HG03460 (cell line): ENCODE measurements at regions not wholly inside any gene's neighbourhood (a gene's known extent, or its start where the extent isn't known, plus 50 kb on each side); places are given as distances from the start of the nearest gene placed in this dataset.

Experiments used
- ATAC-seq: cut with Tn5 transposase; IDR thresholded peaks from one replicate; pipeline ENCODE4 v1.9.1; 2021; ENCODE audit not compliant: unreplicated experiment

- no peak for ATAC-seq
These were observed 117.0 kb downstream of the NAV1 start for GRCh38 chr1:201655910-201656309.

DNA sequence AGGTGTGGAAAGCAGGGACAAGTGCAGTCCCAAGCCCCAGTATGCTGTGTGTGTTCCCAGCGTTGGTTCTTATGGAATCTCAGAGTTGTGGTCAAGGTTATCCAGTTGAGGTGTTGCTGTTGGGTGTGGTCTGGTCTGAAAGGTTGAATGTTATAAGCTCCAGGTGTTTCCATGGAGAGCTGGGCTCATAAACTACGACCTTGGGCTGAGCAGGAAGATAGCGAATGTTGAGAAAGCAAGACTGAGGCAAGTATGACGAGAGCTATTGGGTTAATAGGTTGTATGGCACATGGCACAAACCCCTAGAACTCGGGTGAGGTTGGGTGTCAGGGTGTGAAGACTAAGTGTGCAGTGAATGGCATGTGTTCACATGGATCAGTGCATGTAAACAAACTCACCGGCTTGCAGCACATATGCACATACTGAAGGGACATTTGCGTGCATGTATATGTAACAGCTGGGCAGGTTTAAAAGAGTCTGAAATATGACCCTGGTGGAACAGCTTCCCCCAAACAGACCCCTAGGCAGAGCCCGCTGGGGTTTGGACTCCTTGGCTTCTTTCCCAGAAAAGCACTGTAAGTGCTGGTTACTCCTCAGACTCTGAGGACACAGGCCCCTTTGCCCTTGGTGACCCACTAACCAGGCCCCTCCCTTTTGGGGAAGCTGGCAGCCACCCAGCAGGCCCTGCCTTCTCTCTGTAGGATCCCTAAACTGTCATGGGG, 117.5 kb downstream of the NAV1 start:
- ATAC-seq, result no peak

GRCh38 chr1:201659572-201659971, 120.6 kb downstream of the NAV1 start:
- no peak for ATAC-seq

DNA sequence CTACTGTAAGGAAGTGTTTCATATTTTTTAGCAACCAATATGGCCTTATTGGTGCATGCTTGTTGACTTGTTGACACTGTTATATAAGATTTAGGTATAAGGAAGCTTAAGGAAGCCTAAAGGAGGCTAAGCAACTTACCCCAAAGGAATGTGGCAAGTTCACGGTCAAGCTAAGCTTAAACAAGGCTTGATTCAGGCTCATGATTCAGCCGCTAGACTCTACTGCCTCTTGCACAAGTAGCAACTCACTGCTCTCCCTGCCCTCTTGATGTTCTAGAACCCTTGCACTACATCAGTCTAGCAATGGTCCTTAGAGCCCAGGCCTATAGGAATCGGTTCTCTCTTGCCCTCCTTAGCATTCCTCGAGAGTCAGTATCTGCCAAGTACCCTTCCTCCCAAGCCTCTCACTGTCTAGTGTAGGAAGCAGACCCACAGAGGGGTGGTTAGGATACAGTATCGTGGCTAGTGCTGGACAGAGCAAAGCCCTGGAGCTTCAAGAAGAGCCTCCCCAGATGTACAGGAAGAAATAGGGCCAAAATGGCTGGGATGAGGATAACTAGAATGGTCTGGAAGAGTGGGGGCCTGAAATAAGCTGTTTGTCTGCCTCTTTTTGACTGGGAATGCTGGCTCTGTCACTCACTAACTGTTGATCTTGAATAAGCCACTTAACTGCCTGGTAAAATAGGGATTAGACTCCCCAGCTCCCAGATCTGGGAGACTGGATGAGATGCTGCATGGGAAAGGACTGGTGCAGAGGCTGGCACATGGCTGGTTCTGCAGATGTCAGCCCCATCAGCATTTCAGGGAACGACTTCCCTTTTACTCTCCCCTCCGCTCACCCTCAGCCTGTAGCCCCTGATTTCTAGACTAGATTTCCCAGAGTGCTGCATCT, 122.2 kb downstream of the NAV1 start:
- no peak for ATAC-seq

GRCh38 chr1:201661823-201662359, 123.0 kb downstream of the NAV1 start:
- no peak for ATAC-seq

DNA sequence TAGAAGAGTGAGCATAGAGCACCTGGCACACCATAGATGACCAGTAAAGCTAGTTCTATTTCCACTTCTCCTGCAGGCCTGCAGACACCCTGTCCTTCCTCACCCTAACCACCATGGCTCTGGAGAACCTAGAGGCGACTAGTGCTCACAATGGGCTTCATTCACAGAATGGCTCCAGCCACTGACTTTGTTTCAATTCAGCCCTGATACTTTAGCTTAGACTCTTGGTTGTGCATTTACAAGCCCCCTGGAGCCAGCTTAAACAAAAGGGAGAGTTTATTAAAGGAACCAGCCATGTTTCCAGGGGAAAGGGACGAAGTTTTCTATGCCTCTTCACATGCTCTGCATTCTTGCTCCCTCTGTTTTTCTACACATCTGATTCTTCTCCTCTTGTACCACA, 123.7 kb downstream of the NAV1 start:
- ATAC-seq, result no peak

GRCh38 chr1:201663491-201664113, 124.7 kb downstream of the NAV1 start:
- ATAC-seq, result no peak

DNA sequence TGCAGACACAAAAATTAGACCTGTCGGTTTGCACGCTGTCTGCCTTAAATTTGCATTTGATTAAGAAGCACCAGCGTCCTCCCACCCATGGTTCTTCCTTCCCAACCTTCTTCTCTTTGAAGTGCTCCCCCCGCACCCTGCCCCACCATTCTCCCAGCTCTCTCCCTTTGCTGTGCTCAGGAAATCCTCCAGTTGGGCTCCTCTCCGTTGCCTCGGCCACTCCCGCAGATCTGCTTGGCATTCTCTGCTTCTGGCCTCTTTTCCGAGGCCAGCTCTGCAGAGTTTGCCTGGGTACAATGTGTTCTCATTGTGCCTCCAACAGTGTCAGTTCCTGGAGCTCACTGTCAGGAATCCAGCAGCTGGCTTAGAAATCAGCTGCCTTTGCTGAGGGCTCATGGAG, 126.1 kb downstream of the NAV1 start:
- no peak for ATAC-seq

- no peak for ATAC-seq
These were observed 127.2 kb downstream of the NAV1 start for GRCh38 chr1:201666102-201666501.

- ATAC-seq, result no peak
These were observed 127.7 kb downstream of the NAV1 start for GRCh38 chr1:201666645-201667044.

GRCh38 chr1:201667479-201667878, 128.6 kb downstream of the NAV1 start:
- ATAC-seq, result no peak

- ATAC-seq, result no peak
These were observed 131.6 kb downstream of the NAV1 start for GRCh38 chr1:201670517-201670916.

- ATAC-seq, result no peak
These were observed 133.8 kb downstream of the NAV1 start for GRCh38 chr1:201672685-201673084.

- no peak for ATAC-seq
These were observed 134.2 kb downstream of the NAV1 start for GRCh38 chr1:201673093-201673492.

DNA sequence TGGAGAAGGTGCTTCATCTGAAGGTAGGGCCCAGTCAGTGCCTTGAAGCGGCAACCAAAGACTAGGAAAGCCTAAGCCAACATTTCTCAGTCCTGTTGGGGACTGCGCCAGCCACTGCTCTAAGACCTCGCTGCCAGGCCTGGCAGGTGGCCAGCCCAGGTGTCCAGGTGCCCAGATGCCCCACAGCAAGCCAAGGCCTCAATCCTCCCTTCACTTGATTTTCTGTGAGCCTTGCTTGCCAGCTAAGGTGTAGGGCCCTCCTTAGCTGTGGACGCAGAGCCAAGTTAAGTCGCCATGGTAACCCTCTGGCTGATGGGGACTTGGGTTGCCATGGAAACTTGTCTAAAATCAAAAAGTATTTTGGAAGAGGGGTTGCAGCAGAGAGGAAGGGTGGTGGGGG, 135.0 kb downstream of the NAV1 start:
- no peak for ATAC-seq

DNA sequence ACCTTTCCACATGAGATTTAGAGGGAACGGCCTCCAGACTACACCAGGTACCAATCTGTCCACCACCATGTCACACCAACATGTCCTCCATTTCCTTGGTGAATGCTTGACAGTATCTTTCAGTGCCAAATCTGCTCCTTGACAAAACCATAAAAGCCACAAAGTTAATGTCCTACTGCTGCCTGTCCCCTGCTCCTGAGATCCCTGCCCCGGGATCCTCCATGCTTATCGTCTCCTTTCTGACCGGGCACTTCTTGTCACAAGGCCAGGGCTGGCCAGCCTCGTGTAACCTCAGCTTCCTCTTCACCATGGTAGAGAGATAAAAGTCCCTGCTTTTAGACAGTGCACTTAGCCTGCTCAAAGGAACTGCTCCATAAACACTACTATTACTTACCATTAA, 136.2 kb downstream of the NAV1 start:
- ATAC-seq, result no peak

DNA sequence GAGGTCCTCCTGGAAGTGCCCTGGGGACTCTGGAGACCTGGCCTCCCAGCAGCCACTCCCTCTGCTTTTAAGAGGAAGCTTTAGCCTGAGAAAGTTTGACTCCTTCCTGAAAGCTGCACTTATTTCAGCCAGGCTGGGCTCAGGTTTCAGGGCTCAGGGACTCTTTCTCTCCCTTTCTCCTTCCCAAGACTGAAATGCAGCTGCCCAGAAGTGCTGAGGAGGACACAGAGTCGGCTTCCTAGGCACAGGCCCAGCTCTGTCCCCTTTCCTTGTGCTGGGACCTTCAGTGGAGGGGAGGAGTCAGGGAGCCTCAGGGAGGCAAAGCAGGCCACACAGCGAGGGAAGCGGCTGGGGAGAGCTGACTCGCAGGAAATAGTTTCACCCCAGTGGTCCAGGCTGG, 137.3 kb downstream of the NAV1 start:
- no peak for ATAC-seq

DNA sequence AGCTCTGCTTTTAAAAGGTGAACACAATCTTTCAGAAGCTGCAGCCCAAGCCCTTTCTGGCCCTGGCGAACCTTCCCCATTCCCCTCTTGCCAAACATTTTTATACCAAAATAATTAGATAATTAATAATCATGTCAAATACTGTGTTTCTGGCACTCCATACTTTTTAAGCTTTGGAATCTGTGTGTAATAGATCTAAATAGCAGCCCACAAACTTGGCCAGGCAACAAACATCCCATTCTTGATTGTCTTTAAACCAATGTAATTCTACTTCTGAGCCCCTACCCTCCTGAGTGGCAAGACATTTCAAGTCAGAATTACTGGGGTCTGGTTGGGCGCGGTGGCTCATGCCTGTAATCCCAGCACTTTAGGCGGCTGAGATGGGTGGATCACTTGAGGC, 137.7 kb downstream of the NAV1 start:
- no peak for ATAC-seq

DNA sequence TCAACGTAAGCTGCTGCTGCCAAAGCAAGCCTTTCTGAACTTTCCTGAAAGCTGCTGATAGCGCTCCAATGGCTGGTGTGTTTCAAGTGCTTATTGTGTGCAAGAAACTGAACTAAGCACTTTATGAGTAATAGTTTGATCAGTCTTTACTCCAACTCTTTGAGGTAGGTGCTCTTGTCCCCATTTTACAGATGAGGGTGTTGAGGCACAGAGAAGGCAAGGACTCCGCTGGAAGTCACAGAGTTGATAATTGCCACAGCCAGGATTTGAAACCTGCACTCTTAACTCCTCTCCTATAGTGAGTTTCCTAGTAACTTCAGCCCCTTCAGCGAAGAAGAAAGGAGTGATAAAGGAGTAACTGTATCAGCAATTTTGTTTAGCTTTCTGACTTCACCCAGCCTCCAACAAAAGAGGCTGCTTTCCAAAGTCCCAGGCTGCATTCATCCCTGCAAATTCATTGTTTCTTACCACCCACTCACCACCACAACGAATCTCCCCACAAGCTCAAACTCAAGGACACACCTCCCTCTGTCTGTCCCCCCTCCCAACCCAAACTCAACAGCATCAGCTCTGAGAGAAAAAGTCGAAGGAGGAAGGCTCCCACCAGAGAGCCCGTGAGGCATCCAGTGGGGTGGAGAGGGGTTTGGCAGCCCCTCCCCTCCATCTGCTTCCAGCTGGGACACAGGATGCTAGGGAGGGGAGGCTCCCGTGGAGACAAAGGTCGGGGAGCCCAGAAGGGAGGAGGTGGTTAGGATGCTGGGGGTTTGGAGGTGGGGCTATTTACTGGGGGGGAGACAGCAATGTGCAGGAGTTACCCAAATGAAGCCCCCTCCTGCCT, 139.6 kb downstream of the NAV1 start:
- no peak for ATAC-seq

GRCh38 chr1:201681375-201681774, 142.4 kb downstream of the NAV1 start:
- no peak for ATAC-seq

DNA sequence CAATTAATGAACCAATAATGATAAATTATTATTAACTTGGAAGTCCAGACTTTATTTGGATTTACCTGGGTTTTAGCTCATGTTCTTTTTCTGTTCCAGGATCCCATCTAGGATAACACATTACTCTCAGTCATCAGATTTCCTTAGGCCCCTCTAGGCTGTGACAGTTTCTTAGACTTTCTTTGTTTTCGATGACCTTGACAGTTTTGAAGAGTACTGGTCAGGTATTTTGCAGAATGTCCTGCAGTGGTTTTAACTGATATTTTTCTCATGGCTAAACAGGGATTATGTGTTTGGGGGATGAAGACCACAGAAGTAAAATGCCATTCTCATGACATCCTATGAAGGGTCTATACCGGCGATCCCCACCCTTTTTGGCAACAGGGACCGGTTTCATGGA, 144.0 kb downstream of the NAV1 start:
- ATAC-seq, result no peak
